Thoracic aorta (tissue), 2 donors: ENCODE measurements at regions not wholly inside any gene's neighbourhood (a gene's known extent, or its start where the extent isn't known, plus 50 kb on each side); places are given as distances from the start of the nearest gene placed in this dataset.

Experiments used
- ATAC-seq: fragments of 150-250 bp; one replicate; pipeline ENCODE4 v1.8.0; 2017; ENCODE audit warnings: low read depth; ENCODE audit not compliant: insufficient number of reproducible peaks, low FRiP score
- DNase-seq: peaks from one replicate; pipeline ENCODE4 v3.0.0-alpha.2; 2020; ENCODE audit warnings: low spot score
- H3K27ac ChIP-seq, 2 donors: fragments of 200-600 bp; sonication (generic); 1 replicate in 1 of 2; 2 replicates in 1 of 2; pipeline ENCODE4 v1.5.1; 2016; ENCODE audit warnings: mild to moderate bottlenecking in 2 of 2, moderate library complexity in 2 of 2
- H3K27me3 ChIP-seq: fragments of 200-600 bp; sonication (generic); replicated peaks from 2 replicates; pipeline ENCODE4 v1.6.0; 2016; ENCODE audit warnings: mild to moderate bottlenecking; ENCODE audit not compliant: insufficient read depth
- H3K36me3 ChIP-seq: fragments of 200-600 bp; sonication (generic); one replicate; pipeline ENCODE4 v1.5.1; 2016
- H3K4me1 ChIP-seq, 2 donors: fragments of 200-600 bp; sonication (generic); 1 replicate in 1 of 2; 2 replicates in 1 of 2; pipeline versions ENCODE4 v1.5.1 to v1.6.0; 2016; ENCODE audit warnings: low read depth in 2 of 2, mild to moderate bottlenecking in 1 of 2; ENCODE audit not compliant: control insufficient read depth in 1 of 2
- H3K4me3 ChIP-seq: fragments of 200-600 bp; sonication (generic); 2 replicates; pipeline ENCODE4 v1.5.1; 2016; ENCODE audit warnings: mild to moderate bottlenecking
- H3K9me3 ChIP-seq: fragments of 200-600 bp; sonication (generic); 2 replicates; pipeline ENCODE4 v1.5.1; 2016
- CTCF ChIP-seq: fragments of 200-600 bp; sonication (generic); IDR thresholded peaks from one replicate; pipeline ENCODE4 v1.5.1; 2019; ENCODE audit warnings: antibody characterized with exemption

DNA sequence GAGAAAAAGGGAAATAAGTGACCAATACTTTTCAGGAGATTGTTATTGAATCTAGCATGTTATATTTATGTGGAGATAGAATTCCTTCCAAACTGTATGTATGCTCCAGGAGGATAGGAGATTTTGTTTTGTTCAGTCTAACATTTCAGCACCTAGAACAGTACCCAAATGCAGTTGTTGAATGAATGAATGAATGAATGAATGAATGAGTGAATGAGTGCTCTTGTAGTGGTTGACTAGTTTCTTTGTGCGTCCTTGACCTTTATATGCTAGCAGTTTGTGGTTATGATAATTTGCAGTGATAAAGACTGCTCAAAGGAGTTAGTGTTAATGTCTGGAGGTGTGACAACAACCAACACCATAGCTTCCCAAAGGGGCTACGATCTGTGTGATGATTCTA, 663.5 kb upstream of the GOT2 start:
- H3K4me3 ChIP-seq, result no peak overlapping the region
- DNase-seq (no peak), ATAC-seq (no peak)
- H3K27ac ChIP-seq, result no peak overlapping the region
- no peak for TF ChIP-seq CTCF
- no peaks in the 10 kb centered on the region for H3K4me1 ChIP-seq
- H3K9me3 ChIP-seq, result no peaks in the 10 kb centered on the region
- no peaks in the 10 kb centered on the region for H3K27me3 ChIP-seq
- H3K36me3 ChIP-seq, result no peaks in the 10 kb centered on the region

DNA sequence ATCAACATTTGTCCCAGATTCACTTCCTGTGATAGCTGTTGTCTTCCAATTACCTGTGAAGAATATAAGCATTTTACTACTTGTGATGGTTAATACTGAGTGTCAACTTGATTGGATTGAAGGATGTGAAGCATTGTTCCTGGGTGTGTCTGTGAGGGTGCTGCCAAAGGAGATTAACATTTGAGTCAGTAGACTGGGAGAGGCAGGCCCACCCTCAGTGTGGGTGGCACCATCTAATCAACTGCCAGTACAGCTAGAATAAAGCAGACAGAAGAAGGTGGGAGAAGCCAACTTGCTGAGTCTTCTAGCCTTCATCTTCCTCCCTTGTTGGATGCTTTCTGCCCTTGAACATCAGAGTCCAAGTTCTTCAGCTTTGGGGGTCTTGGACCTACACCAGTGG, 660.4 kb upstream of the GOT2 start:
- no peak for TF ChIP-seq CTCF
- no peak for ATAC-seq
- no peak for DNase-seq

DNA sequence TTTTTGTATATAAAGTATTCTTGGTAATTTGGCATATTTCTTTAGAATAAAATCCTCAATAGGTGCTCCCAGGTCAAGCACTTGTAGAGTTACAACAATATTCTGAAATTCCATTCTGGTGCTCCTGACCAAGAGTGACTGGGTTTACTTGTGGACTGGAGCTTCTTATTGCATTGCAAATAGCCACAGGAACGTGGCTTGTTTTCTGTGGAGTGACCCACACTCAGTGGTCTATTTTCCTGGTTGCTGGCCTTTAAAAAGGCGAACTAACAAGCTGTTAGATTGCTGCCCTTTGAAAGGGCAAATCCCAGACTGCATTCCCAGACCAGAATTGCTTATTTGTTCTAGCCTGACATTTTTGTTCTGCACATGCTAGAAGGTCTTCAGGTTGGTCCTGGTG, 658.8 kb upstream of the GOT2 start:
- H3K27me3 ChIP-seq, result no peaks in the 10 kb centered on the region
- no peaks in the 10 kb centered on the region for H3K9me3 ChIP-seq
- no peak overlapping the region for H3K4me3 ChIP-seq
- DNase-seq (no peak), ATAC-seq (no peak)
- H3K27ac ChIP-seq, result no peak overlapping the region
- no peak for TF ChIP-seq CTCF
- H3K36me3 ChIP-seq, result no peaks in the 10 kb centered on the region
- no peaks in the 10 kb centered on the region for H3K4me1 ChIP-seq

More for the DNA sequence above, 660.4 kb upstream of the GOT2 start:
- Histone ChIP-seq H3K9me3 (no peaks in the 10 kb centered on the region), H3K4me1 (no peaks in the 10 kb centered on the region), H3K36me3 (no peaks in the 10 kb centered on the region), H3K27me3 (no peaks in the 10 kb centered on the region), H3K27ac (no peak overlapping the region), H3K4me3 (no peak overlapping the region)

GRCh38 chr16:59391617-59392364, 657.7 kb upstream of the GOT2 start:
- ATAC-seq (no peak), DNase-seq (no peak)
- Histone ChIP-seq H3K4me3 (no peak overlapping the region), H3K27me3 (no peaks in the 10 kb centered on the region), H3K27ac (no peak overlapping the region), H3K9me3 (no peaks in the 10 kb centered on the region), H3K4me1 (no peaks in the 10 kb centered on the region), H3K36me3 (no peaks in the 10 kb centered on the region)
- TF ChIP-seq CTCF, result no peak

GRCh38 chr16:59385959-59386358, 651.8 kb upstream of the GOT2 start:
- Histone ChIP-seq H3K4me1 (no peaks in the 10 kb centered on the region), H3K9me3 (no peaks in the 10 kb centered on the region), H3K4me3 (no peak overlapping the region), H3K27me3 (no peaks in the 10 kb centered on the region), H3K27ac (no peak overlapping the region), H3K36me3 (no peaks in the 10 kb centered on the region)
- no peak for DNase-seq
- no peak for TF ChIP-seq CTCF
- ATAC-seq, result no peak
